ENCODE measurements at regions not wholly inside any gene's neighbourhood (a gene's known extent, or its start where the extent isn't known, plus 50 kb on each side); places are given as distances from the start of the nearest gene placed in this dataset.

- TF ChIP-seq, protein P1, sequence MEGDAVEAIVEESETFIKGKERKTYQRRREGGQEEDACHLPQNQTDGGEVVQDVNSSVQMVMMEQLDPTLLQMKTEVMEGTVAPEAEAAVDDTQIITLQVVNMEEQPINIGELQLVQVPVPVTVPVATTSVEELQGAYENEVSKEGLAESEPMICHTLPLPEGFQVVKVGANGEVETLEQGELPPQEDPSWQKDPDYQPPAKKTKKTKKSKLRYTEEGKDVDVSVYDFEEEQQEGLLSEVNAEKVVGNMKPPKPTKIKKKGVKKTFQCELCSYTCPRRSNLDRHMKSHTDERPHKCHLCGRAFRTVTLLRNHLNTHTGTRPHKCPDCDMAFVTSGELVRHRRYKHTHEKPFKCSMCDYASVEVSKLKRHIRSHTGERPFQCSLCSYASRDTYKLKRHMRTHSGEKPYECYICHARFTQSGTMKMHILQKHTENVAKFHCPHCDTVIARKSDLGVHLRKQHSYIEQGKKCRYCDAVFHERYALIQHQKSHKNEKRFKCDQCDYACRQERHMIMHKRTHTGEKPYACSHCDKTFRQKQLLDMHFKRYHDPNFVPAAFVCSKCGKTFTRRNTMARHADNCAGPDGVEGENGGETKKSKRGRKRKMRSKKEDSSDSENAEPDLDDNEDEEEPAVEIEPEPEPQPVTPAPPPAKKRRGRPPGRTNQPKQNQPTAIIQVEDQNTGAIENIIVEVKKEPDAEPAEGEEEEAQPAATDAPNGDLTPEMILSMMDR (conservative IDR thresholded peaks at IDR 0.05) = no peak
- no peak for TF ChIP-seq ZFX (IDR thresholded peaks at IDR 0.05)
These were observed 331.2 kb downstream of the SPRY2 start for GRCh38 chr13:80009760-80010159.
